A549 (cell line): ENCODE measurements at regions not wholly inside any gene's neighbourhood (a gene's known extent, or its start where the extent isn't known, plus 50 kb on each side); places are given as distances from the start of the nearest gene placed in this dataset.

Experiments used
- ATAC-seq, 2 experiments: fragments of 200-7000 bp in 1 of 2; fragments of >200 bp in 1 of 2; cut with Nextera tagmentation in 1 of 2; cut with Tn5 transposase in 1 of 2; 3 replicates each; pipeline versions ENCODE4 v1.8.0 to v1.9.1; 2018 to 2020; ENCODE audit warnings: mild to moderate bottlenecking in 1 of 2, moderate library complexity in 1 of 2
- CTCF ChIA-PET: fragments of 300-600 bp; sonication (Branson Sonifier 250); formaldehyde crosslinking; extraction: SDS; loops from one replicate; lab custom pipeline; 2021; ENCODE audit warnings: antibody characterized with exemption, inconsistent platforms; lab: Yijun Ruan, JAX
- POLR2A ChIA-PET: fragments of 350-600 bp; formaldehyde crosslinking; extraction: SDS; loops from one replicate; lab custom pipeline; 2021; ENCODE audit warnings: antibody characterized with exemption, inconsistent platforms; lab: Yijun Ruan, JAX
- DNase-seq, 2 experiments: peaks; one replicate each; pipeline versions ENCODE4 v3.0.0 to v3.0.0-alpha.2; 2011 to 2016; ENCODE audit warnings: low read depth in 1 of 2, low spot score in 1 of 2
- FAIRE-seq: peaks from 2 replicates; lab custom pipeline; 2011; peaks lifted over from hg19 to GRCh38; lab: Jason Lieb, UNC
- H3K27ac ChIP-seq, 2 experiments: fragments of >200 bp; sonication (Bioruptor Twin); formaldehyde crosslinking; 3 replicates each; pipeline ENCODE4 v1.5.1; 2016 to 2017
- H3K4me1 ChIP-seq: fragments of >200 bp; sonication (Bioruptor Twin); formaldehyde crosslinking; 3 replicates; pipeline ENCODE4 v1.6.1; 2016
- H3K4me2 ChIP-seq: fragments of >200 bp; sonication (Bioruptor Twin); formaldehyde crosslinking; 3 replicates; pipeline ENCODE4 v1.6.1; 2016
- H3K4me3 ChIP-seq: fragments of >200 bp; sonication (Bioruptor Twin); formaldehyde crosslinking; 3 replicates; pipeline ENCODE4 v1.5.1; 2016
- H3K9me3 ChIP-seq: fragments of >200 bp; sonication (Bioruptor Twin); formaldehyde crosslinking; 3 replicates; pipeline ENCODE4 v1.6.1; 2016
- CHD4 ChIP-seq: fragments of 200-600 bp; sonication (generic); IDR thresholded peaks from 2 replicates; pipeline ENCODE4 v1.6.1; 2016; ENCODE audit warnings: antibody characterized with exemption, mild to moderate bottlenecking, borderline replicate concordance
- EHF ChIP-seq: fragments of 250-450 bp; sonication (Bioruptor Pico); IDR thresholded peaks from 2 replicates; pipeline ENCODE4 v1.5.0; 2020; ENCODE audit warnings: mild to moderate bottlenecking
- EHMT2 ChIP-seq: fragments of 200-600 bp; sonication (generic); IDR thresholded peaks from 2 replicates; pipeline ENCODE4 v1.6.1; 2016; ENCODE audit warnings: antibody characterized with exemption, low read depth, mild to moderate bottlenecking, moderate library complexity
- FOSL2 ChIP-seq, 2 experiments: fragments of 450-650 bp in 1 of 2; fragments of >200 bp in 1 of 2; sonication (Bioruptor Twin) in 1 of 2; formaldehyde crosslinking; IDR thresholded peaks; 2 replicates each; pipeline versions ENCODE4 v1.5.0 to v1.6.1; 2016 to 2020; ENCODE audit warnings: mild to moderate bottlenecking in 1 of 2, moderate library complexity in 1 of 2
- FOXS1 ChIP-seq: fragments of 250-450 bp; sonication (Bioruptor Pico); IDR thresholded peaks from 2 replicates; pipeline ENCODE4 v1.5.0; 2020; ENCODE audit warnings: mild to moderate bottlenecking, moderate library complexity
- HDAC2 ChIP-seq: fragments of 200-600 bp; sonication (generic); IDR thresholded peaks from 2 replicates; pipeline ENCODE4 v1.6.1; 2016
- HOXA7 ChIP-seq: fragments of 250-450 bp; sonication (Bioruptor Pico); IDR thresholded peaks from 2 replicates; pipeline ENCODE4 v1.5.0; 2020; ENCODE audit warnings: mild to moderate bottlenecking, moderate library complexity
- HOXB13 ChIP-seq: fragments of 250-450 bp; sonication (Bioruptor Pico); IDR thresholded peaks from 2 replicates; pipeline ENCODE4 v1.5.0; 2020; ENCODE audit warnings: low read depth, mild to moderate bottlenecking, moderate library complexity
- JUNB ChIP-seq: fragments of >200 bp; sonication (Bioruptor Twin); formaldehyde crosslinking; IDR thresholded peaks from 2 replicates; pipeline ENCODE4 v1.6.1; 2016
- MAFK ChIP-seq: fragments of 450-650 bp; IDR thresholded peaks from 2 replicates; pipeline ENCODE4 v1.6.1; 2014; ENCODE audit not compliant: partially characterized antibody
- NFE2L2 ChIP-seq: fragments of 150-350 bp; conservative IDR thresholded peaks from 2 replicates; pipeline ENCODE4 v1.6.1; 2014; ENCODE audit warnings: low read length
- NR3C1 ChIP-seq: fragments of >200 bp; sonication (Bioruptor Twin); formaldehyde crosslinking; IDR thresholded peaks from 3 replicates; pipeline ENCODE4 v1.6.1; 2017
- RCOR1 ChIP-seq: fragments of 150-350 bp; IDR thresholded peaks from 2 replicates; pipeline ENCODE4 v1.6.1; 2014; ENCODE audit warnings: antibody characterized with exemption, low read length, low read depth
- RFX5 ChIP-seq: fragments of 450-650 bp; IDR thresholded peaks from 2 replicates; pipeline ENCODE4 v1.7.1; 2014; ENCODE audit warnings: antibody characterized with exemption, mild to moderate bottlenecking, moderate library complexity
- SMC3 ChIP-seq: fragments of >200 bp; sonication (Bioruptor Twin); formaldehyde crosslinking; IDR thresholded peaks from 3 replicates; pipeline ENCODE4 v1.6.1; 2018; ENCODE audit warnings: inconsistent platforms
- SREBF2 ChIP-seq: fragments of 450-650 bp; IDR thresholded peaks from 2 replicates; pipeline ENCODE4 v1.6.1; 2014; ENCODE audit warnings: mild to moderate bottlenecking, moderate library complexity
- TFCP2L1 ChIP-seq: fragments of 250-450 bp; sonication (Bioruptor Pico); IDR thresholded peaks from 2 replicates; pipeline ENCODE4 v1.5.0; 2021; ENCODE audit warnings: mild to moderate bottlenecking
- TP53 ChIP-seq: fragments of 250-450 bp; sonication (Bioruptor Pico); IDR thresholded peaks from 2 replicates; pipeline ENCODE4 v1.5.0; 2021; ENCODE audit warnings: mild to moderate bottlenecking, moderate library complexity
- ZSCAN20 ChIP-seq: fragments of 250-450 bp; sonication (Bioruptor Pico); IDR thresholded peaks from 2 replicates; pipeline ENCODE4 v1.8.0; 2022; ENCODE audit warnings: mild to moderate bottlenecking, moderate library complexity
- WGBS: methylation state at CpG from one replicate; pipeline ENCODE4 v1.1.6; 2017; ENCODE audit errors: missing lambda C conversion rate; 5-methylcytosine and 5-hydroxymethylcytosine counted together
- TF ChIP-seq, protein P1 (sequence below): IDR thresholded peaks from 2 replicates; pipeline ENCODE4 v1.6.1; 2012; ENCODE audit warnings: low read depth, borderline replicate concordance
- TF ChIP-seq, protein P2 (sequence below): fragments of >200 bp; sonication (Bioruptor Twin); formaldehyde crosslinking; IDR thresholded peaks from 3 replicates; pipeline ENCODE4 v1.5.1; 2016
- TF ChIP-seq, protein P3 (sequence below): fragments of 450-650 bp; IDR thresholded peaks from 2 replicates; pipeline ENCODE4 v1.6.1; 2014; ENCODE audit warnings: antibody characterized with exemption
- TF ChIP-seq, protein P4 (sequence below): fragments of 150-350 bp; IDR thresholded peaks from 2 replicates; pipeline ENCODE4 v1.6.1; 2014; ENCODE audit warnings: low read depth, mild to moderate bottlenecking, low read length
- TF ChIP-seq, protein P5 (sequence below): fragments of 250-450 bp; sonication (Bioruptor Pico); IDR thresholded peaks from 2 replicates; pipeline ENCODE4 v1.5.0; 2021; ENCODE audit warnings: mild to moderate bottlenecking, moderate library complexity, borderline replicate concordance

DNA sequence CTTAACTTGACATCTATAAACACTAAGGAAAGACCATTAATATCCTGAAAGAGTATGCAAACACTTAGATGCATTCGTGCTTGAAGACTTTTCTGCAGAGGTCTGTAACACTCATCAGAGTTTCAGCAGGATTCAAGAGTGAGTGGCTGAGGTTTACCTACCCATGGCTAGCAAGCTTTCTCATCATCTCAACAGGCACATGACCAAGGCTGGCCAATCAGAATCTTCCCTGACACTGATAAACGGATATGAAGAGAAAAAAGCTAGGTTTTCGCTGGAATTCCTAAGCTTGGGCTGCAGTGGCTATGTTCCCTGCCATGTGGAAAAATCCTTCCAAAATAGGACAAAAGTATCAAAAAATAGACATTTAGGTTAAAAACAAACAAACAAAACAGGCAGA lies 162.1 kb upstream of the USP15 start:
- TF ChIP-seq FOXS1 (no peak), EHF (CRISPR knock-in tag) (no peak), JUNB (no peak), SMC3 (no peak), FOSL2 (IDR thresholded peaks at IDR 0.05) (no peak), FOSL2 (CRISPR knock-in tag; IDR thresholded peaks at IDR 0.05) (no peak)
- TF ChIP-seq, protein P1, sequence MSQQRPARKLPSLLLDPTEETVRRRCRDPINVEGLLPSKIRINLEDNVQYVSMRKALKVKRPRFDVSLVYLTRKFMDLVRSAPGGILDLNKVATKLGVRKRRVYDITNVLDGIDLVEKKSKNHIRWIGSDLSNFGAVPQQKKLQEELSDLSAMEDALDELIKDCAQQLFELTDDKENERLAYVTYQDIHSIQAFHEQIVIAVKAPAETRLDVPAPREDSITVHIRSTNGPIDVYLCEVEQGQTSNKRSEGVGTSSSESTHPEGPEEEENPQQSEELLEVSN = no peak
- TF ChIP-seq, protein P2, sequence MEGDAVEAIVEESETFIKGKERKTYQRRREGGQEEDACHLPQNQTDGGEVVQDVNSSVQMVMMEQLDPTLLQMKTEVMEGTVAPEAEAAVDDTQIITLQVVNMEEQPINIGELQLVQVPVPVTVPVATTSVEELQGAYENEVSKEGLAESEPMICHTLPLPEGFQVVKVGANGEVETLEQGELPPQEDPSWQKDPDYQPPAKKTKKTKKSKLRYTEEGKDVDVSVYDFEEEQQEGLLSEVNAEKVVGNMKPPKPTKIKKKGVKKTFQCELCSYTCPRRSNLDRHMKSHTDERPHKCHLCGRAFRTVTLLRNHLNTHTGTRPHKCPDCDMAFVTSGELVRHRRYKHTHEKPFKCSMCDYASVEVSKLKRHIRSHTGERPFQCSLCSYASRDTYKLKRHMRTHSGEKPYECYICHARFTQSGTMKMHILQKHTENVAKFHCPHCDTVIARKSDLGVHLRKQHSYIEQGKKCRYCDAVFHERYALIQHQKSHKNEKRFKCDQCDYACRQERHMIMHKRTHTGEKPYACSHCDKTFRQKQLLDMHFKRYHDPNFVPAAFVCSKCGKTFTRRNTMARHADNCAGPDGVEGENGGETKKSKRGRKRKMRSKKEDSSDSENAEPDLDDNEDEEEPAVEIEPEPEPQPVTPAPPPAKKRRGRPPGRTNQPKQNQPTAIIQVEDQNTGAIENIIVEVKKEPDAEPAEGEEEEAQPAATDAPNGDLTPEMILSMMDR = no peak
- TF ChIP-seq, protein P3, sequence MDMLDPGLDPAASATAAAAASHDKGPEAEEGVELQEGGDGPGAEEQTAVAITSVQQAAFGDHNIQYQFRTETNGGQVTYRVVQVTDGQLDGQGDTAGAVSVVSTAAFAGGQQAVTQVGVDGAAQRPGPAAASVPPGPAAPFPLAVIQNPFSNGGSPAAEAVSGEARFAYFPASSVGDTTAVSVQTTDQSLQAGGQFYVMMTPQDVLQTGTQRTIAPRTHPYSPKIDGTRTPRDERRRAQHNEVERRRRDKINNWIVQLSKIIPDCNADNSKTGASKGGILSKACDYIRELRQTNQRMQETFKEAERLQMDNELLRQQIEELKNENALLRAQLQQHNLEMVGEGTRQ = no peak
- no peak overlapping the region for H3K27ac ChIP-seq
- H3K4me1 ChIP-seq = no peaks in the 10 kb centered on the region
- ChIA-PET POLR2A (no interaction called here), CTCF (no interaction called here)
- H3K4me2 ChIP-seq = no peak overlapping the region
- WGBS = 1% methylated on average over 3 of the region's 3 CpGs
- ATAC-seq (no peak), FAIRE-seq (no peak), DNase-seq (peak in 1 of 2 experiments; percentile 6)
- H3K4me3 ChIP-seq = no peak overlapping the region
- H3K9me3 ChIP-seq = no peaks in the 10 kb centered on the region

DNA sequence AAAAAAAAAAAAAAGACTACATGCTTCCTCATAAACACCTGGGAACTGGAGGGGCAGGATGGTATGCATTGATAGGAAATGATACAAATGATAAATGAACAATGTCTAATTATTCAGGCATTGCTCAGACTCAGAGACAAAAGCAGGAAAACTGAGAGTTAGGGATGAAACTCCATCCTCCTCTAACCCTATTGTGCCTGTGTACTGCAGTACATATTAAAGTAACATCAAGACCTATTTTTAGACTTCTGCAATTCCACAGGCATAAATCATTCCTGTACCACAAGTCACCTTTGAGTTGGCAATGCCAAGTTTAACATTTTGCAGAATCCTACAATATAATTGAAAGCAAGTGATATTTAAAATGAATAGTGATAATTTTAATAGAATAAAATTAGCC lies 156.5 kb upstream of the USP15 start:
- Histone ChIP-seq H3K4me3 (no peak overlapping the region), H3K27ac (no peak overlapping the region), H3K9me3 (no peaks in the 10 kb centered on the region), H3K4me2 (no peak overlapping the region), H3K4me1 (no peaks in the 10 kb centered on the region)
- FAIRE-seq (no peak), DNase-seq (no peak), ATAC-seq (no peak)
- CTCF ChIA-PET = no interaction called here
- TF ChIP-seq EHMT2 = no peak
- no peak for TF ChIP-seq ZSCAN20 (CRISPR knock-in tag)
- TF ChIP-seq NR3C1 = no peak
- TF ChIP-seq TFCP2L1 = no peak
- no peak for TF ChIP-seq HDAC2
- TF ChIP-seq NFE2L2 = no peak
- no peak for TF ChIP-seq CHD4
- no peak for TF ChIP-seq EHF (CRISPR knock-in tag)
- no peak for TF ChIP-seq SREBF2
- TF ChIP-seq, protein P2 = no peak
- TF ChIP-seq TP53 (CRISPR knock-in tag) = no peak
- TF ChIP-seq, protein P4, sequence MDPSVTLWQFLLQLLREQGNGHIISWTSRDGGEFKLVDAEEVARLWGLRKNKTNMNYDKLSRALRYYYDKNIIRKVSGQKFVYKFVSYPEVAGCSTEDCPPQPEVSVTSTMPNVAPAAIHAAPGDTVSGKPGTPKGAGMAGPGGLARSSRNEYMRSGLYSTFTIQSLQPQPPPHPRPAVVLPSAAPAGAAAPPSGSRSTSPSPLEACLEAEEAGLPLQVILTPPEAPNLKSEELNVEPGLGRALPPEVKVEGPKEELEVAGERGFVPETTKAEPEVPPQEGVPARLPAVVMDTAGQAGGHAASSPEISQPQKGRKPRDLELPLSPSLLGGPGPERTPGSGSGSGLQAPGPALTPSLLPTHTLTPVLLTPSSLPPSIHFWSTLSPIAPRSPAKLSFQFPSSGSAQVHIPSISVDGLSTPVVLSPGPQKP = no peak
- no peak for TF ChIP-seq RCOR1
- TF ChIP-seq, protein P5, sequence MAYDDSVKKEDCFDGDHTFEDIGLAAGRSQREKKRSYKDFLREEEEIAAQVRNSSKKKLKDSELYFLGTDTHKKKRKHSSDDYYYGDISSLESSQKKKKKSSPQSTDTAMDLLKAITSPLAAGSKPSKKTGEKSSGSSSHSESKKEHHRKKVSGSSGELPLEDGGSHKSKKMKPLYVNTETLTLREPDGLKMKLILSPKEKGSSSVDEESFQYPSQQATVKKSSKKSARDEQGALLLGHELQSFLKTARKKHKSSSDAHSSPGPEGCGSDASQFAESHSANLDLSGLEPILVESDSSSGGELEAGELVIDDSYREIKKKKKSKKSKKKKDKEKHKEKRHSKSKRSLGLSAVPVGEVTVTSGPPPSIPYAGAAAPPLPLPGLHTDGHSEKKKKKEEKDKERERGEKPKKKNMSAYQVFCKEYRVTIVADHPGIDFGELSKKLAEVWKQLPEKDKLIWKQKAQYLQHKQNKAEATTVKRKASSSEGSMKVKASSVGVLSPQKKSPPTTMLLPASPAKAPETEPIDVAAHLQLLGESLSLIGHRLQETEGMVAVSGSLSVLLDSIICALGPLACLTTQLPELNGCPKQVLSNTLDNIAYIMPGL = no peak
- no peak for TF ChIP-seq RFX5
- TF ChIP-seq HOXB13 (CRISPR knock-in tag) = no peak
- no peak for TF ChIP-seq MAFK
- no peak for TF ChIP-seq HOXA7 (CRISPR knock-in tag)
- TF ChIP-seq SMC3 = no peak
- POLR2A ChIA-PET = no interaction called here
